Breast epithelium (tissue), 4 donors: ENCODE measurements at regions not wholly inside any gene's neighbourhood (a gene's known extent, or its start where the extent isn't known, plus 50 kb on each side); places are given as distances from the start of the nearest gene placed in this dataset.

Source experiments
- DNase-seq, 2 donors: peaks; one replicate each; pipeline ENCODE4 v3.0.0-alpha.2; 2019; ENCODE audit warnings: low spot score in 2 of 2
- H3K27ac ChIP-seq, 2 donors: fragments of 200-600 bp; sonication (generic) in 1 of 2; one replicate each; pipeline ENCODE4 v1.5.1; 2016 to 2019; ENCODE audit warnings: mild to moderate bottlenecking in 1 of 2
- H3K27me3 ChIP-seq, 2 donors: fragments of 200-600 bp; sonication (generic) in 1 of 2; one replicate each; pipeline versions ENCODE4 v1.5.1 to v1.6.0; 2017 to 2019; ENCODE audit warnings: control low read depth in 1 of 2, mild to moderate bottlenecking in 1 of 2
- H3K36me3 ChIP-seq: fragments of 200-600 bp; one replicate; pipeline ENCODE4 v1.5.1; 2019
- H3K4me1 ChIP-seq, 2 donors: fragments of 200-600 bp; sonication (generic); one replicate each; pipeline ENCODE4 v1.5.1; 2016 to 2019; ENCODE audit warnings: control low read depth in 1 of 2
- H3K4me3 ChIP-seq, 3 donors: fragments of 200-600 bp; sonication (generic); 1 replicate in 2 of 3; 2 replicates in 1 of 3; pipeline ENCODE4 v1.5.1; 2016 to 2019; ENCODE audit warnings: mild to moderate bottlenecking in 3 of 3, moderate library complexity in 2 of 3
- H3K9me3 ChIP-seq, 2 donors: fragments of 200-600 bp; sonication (generic) in 1 of 2; one replicate each; pipeline ENCODE4 v1.5.1; 2016 to 2019; ENCODE audit warnings: control low read depth in 1 of 2
- POLR2A ChIP-seq: fragments of 450-650 bp; IDR thresholded peaks from one replicate; pipeline ENCODE4 v1.6.1; 2016; ENCODE audit warnings: antibody characterized with exemption, mild to moderate bottlenecking, moderate library complexity
- POLR2AphosphoS5 ChIP-seq, 3 donors: sonication (generic); formaldehyde crosslinking; IDR thresholded peaks; one replicate each; pipeline ENCODE4 v1.6.1; 2017; ENCODE audit warnings: antibody characterized with exemption in 3 of 3
- intact Hi-C: fragments of 100-400 bp; cut with DNase I; formaldehyde crosslinking; loops from one replicate; pipeline ENCODE4 v1.15.1; 2023; ENCODE audit warnings: low total_unique reads
- TF ChIP-seq, protein P1 (sequence below), 3 donors: fragments of 450-650 bp; IDR thresholded peaks; one replicate each; pipeline ENCODE4 v1.5.1; 2016 to 2017; ENCODE audit warnings: antibody characterized with exemption in 3 of 3, mild to moderate bottlenecking in 3 of 3, moderate library complexity in 3 of 3

DNA sequence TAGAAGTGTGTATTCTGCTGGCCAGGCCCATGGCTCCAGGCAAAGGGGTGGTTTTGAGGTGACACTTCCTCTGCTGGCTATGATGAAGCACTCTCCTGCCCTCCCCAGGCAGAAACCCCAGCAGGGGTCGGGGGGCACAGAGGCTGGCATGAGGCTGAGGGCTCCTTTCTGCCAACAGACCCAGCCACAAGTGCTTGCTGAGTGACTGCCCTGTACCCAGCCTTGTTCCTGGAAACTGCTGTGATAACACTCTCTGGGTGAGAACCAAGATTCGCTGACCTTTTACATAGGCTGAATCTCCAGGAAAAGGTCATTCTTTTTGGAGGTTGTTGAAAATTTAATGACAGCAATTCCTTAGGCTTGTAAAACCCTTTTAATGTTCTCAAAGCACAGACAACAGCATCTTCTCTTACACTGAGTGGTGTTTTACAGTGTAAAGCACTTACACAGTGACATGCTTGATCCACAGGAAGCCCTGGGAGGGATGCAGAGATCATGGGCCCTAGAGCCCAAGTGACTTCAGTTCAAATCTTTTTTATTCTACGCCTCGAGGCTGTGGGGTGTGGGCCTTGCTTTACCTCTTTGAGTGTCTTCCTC is 155.5 kb upstream of the FGGY start:
- Histone ChIP-seq H3K27ac (no peak overlapping the region), H3K27me3 (no peaks in the 10 kb centered on the region), H3K36me3 (no peaks in the 10 kb centered on the region), H3K4me1 (no peaks in the 10 kb centered on the region), H3K4me3 (no peak overlapping the region), H3K9me3 (no peaks in the 10 kb centered on the region)
- no peak for TF ChIP-seq POLR2A
- TF ChIP-seq, protein P1, sequence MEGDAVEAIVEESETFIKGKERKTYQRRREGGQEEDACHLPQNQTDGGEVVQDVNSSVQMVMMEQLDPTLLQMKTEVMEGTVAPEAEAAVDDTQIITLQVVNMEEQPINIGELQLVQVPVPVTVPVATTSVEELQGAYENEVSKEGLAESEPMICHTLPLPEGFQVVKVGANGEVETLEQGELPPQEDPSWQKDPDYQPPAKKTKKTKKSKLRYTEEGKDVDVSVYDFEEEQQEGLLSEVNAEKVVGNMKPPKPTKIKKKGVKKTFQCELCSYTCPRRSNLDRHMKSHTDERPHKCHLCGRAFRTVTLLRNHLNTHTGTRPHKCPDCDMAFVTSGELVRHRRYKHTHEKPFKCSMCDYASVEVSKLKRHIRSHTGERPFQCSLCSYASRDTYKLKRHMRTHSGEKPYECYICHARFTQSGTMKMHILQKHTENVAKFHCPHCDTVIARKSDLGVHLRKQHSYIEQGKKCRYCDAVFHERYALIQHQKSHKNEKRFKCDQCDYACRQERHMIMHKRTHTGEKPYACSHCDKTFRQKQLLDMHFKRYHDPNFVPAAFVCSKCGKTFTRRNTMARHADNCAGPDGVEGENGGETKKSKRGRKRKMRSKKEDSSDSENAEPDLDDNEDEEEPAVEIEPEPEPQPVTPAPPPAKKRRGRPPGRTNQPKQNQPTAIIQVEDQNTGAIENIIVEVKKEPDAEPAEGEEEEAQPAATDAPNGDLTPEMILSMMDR (IDR thresholded peaks at IDR 0.05): no peak
- no peak for TF ChIP-seq POLR2AphosphoS5 (IDR thresholded peaks at IDR 0.05)
- DNase-seq: no peak
- intact Hi-C loops: no loop called here

DNA sequence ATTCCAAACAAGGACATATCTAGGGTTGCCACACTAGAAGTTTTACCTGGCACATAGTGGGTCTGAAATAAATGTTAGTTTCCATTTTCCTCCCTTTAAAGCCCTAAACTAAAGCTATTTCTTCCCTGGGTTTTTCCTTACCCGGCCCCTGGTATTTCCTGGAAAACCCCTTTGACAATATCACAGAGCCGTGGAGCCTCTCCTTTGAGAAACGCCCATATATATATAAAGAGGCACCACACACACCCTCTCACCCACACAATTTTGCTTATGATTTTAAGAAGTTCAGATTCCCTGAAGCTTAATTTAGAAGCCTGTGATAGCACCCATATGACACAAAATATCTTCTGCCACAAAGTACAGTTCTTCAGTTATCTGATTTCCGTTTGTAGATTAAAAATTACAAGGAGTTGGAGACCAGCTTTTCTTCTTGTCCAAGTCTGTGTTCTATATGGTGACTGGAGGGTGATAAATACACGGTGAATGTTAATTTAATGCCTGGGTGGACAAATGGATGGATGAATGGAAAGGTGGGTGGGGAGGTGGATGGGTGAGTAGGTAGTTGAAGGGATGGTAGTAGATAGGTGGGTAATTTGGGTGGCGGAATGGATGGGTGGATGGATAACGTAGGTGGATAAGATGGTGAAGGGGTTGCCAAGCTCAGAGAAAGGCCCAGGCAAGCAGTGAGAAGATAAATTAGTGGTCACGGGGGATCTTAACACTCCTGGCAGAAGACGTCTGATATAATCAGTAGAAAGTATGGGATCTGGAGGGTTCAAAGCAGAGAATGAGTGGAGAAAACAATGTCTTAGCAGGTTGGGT is 154.4 kb upstream of the FGGY start:
- Histone ChIP-seq H3K36me3 (no peaks in the 10 kb centered on the region), H3K4me3 (no peak overlapping the region), H3K4me1 (no peaks in the 10 kb centered on the region), H3K27me3 (no peaks in the 10 kb centered on the region), H3K9me3 (no peaks in the 10 kb centered on the region), H3K27ac (peak overlapping the region in 1 of 2 donors; percentile 54)
- intact Hi-C loops: no loop called here
- TF ChIP-seq POLR2AphosphoS5 (IDR thresholded peaks at IDR 0.05) (no peak), POLR2A (no peak)
- TF ChIP-seq, protein P1 (IDR thresholded peaks at IDR 0.05): no peak
- no peak for DNase-seq

DNA sequence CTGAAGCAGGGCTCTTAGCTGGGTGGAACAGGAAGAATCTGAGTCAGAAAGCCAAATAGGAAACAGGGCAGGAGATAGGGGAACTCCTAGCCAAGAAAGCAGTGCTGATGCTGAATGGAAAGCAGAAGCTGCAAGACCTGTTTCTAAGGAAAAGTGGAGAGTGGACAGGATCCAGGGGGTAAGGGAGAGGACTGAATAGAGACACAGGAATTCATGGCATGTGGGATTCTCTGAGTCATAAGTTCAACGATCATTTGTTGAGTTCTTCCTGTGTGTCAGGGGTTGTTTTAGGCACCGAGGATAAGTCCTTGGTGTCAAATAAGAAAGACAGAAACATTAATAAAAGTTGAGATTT is 153.8 kb upstream of the FGGY start:
- DNase-seq: no peak
- H3K9me3 ChIP-seq: no peaks in the 10 kb centered on the region
- H3K4me3 ChIP-seq: no peak overlapping the region
- no peaks in the 10 kb centered on the region for H3K36me3 ChIP-seq
- TF ChIP-seq, protein P1 (IDR thresholded peaks at IDR 0.05): no peak
- TF ChIP-seq POLR2AphosphoS5 (IDR thresholded peaks at IDR 0.05): no peak
- TF ChIP-seq POLR2A: no peak
- peak overlapping the region in 1 of 2 donors; percentile 54 for H3K27ac ChIP-seq
- no peaks in the 10 kb centered on the region for H3K27me3 ChIP-seq
- intact Hi-C loops: no loop called here
- no peaks in the 10 kb centered on the region for H3K4me1 ChIP-seq

DNA sequence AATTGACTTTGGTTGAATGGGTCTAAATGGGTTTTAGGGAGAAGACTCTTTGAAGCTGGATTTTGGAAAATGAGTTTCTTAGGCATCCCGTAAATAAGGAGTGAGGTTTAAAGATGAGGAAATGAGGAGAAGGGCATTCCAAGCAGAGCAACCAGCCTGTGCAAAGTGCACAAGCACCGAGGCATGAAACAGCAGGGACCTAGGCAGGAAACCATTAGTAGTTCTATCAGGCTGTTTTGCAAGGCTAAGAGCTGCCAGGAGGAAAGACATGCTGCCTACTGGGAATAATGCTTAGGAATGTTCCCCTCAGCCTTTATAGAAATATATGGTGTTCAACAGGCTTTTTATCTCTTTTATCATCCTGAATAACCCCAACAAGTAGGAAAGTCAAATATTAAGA is 153.1 kb upstream of the FGGY start:
- Histone ChIP-seq H3K9me3 (no peaks in the 10 kb centered on the region), H3K4me3 (no peak overlapping the region), H3K36me3 (no peaks in the 10 kb centered on the region), H3K4me1 (no peaks in the 10 kb centered on the region), H3K27me3 (no peaks in the 10 kb centered on the region), H3K27ac (peak overlapping the region in 1 of 2 donors; percentile 27)
- TF ChIP-seq POLR2AphosphoS5 (IDR thresholded peaks at IDR 0.05) (no peak), POLR2A (no peak)
- TF ChIP-seq, protein P1 (IDR thresholded peaks at IDR 0.05): no peak
- intact Hi-C loops: no loop called here
- no peak for DNase-seq

DNA sequence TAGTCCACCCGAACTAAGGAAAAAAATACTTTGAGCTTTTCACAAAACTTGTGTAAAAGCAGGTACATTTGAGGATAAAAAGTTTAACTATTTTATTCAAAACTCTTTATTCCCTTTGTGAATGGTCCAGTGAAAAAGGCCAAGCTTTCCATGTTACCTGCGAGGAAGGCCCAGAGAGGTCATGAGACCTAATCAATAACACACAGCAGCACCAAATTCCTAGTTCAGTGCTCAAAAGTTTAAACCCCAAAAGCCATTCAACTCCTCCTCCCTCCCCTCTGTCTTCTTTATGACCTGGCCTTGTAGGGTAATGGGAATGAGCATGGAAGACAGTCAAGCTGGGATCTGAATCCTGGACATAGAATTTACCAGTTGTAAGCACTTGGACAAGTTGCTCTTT is 151.9 kb upstream of the FGGY start:
- no peaks in the 10 kb centered on the region for H3K36me3 ChIP-seq
- H3K27me3 ChIP-seq: no peaks in the 10 kb centered on the region
- H3K4me3 ChIP-seq: no peak overlapping the region
- no peak for DNase-seq
- intact Hi-C loops: no loop called here
- H3K9me3 ChIP-seq: no peaks in the 10 kb centered on the region
- TF ChIP-seq, protein P1 (IDR thresholded peaks at IDR 0.05): no peak
- no peak for TF ChIP-seq POLR2A
- no peak for TF ChIP-seq POLR2AphosphoS5 (IDR thresholded peaks at IDR 0.05)
- H3K4me1 ChIP-seq: no peaks in the 10 kb centered on the region
- no peak overlapping the region for H3K27ac ChIP-seq
